HCT116 (cell line): ENCODE measurements at regions not wholly inside any gene's neighbourhood (a gene's known extent, or its start where the extent isn't known, plus 50 kb on each side); places are given as distances from the start of the nearest gene placed in this dataset.

Experiments used
- ATAC-seq: fragments of 200-7000 bp; cut with Tn5 transposase; 2 replicates; pipeline ENCODE4 v1.9.1; 2020; ENCODE audit warnings: mild to moderate bottlenecking, moderate library complexity
- BruUV-seq: library from RNA; stranded (reverse); fragments of 400-500 nt; replicated peaks from 2 replicates; lab custom pipeline; 2021; lab: Mats Ljungman, UMichigan
- CTCF ChIA-PET: fragments of 300-600 bp; sonication (Branson Sonifier 250); formaldehyde crosslinking; loops from one replicate; lab custom pipeline; 2021; ENCODE audit warnings: antibody characterized with exemption; lab: Charles Lee
- POLR2A ChIA-PET: fragments of 300-600, 350-600 bp; sonication (Branson Sonifier 250); formaldehyde crosslinking; loops from one replicate; lab custom pipeline; 2021; ENCODE audit warnings: antibody characterized with exemption; lab: Charles Lee
- RAD21 ChIA-PET, 2 experiments: fragments of 300-600 bp; sonication (Branson Sonifier 250); formaldehyde crosslinking; loops; one replicate each; lab custom pipeline; 2023; ENCODE audit warnings: low total read pairs in 2 of 2; ENCODE audit not compliant: uncharacterized antibody in 2 of 2, unreplicated experiment in 2 of 2, low non-redundant PET in 1 of 2; lab: Charles Lee
- DNase-seq: peaks from one replicate; pipeline ENCODE4 v3.0.0-alpha.2; 2010; ENCODE audit warnings: low read depth, low spot score
- H2AFZ ChIP-seq: fragments of 200-600 bp; shearing (Covaris generic), sonication (generic); 2 replicates; pipeline ENCODE4 v1.6.1; 2017; ENCODE audit warnings: low read depth, mixed run types, mixed read lengths, antibody characterized with exemption, low read length; ENCODE audit not compliant: poor library complexity, severe bottlenecking
- H3K27ac ChIP-seq: 2 replicates; pipeline ENCODE4 v1.5.1; 2012; ENCODE audit warnings: low read depth, low read length
- H3K27me3 ChIP-seq: fragments of 200-600 bp; sonication (generic); 2 replicates; pipeline ENCODE4 v1.6.1; 2016; ENCODE audit warnings: mixed run types, low read length, mixed read lengths; ENCODE audit not compliant: insufficient read depth
- H3K36me3 ChIP-seq, 2 experiments: fragments of 200-500 bp in 1 of 2; fragments of 200-600 bp in 1 of 2; sonication (Bioruptor generic) in 1 of 2; sonication (generic) in 1 of 2; 2 replicates each; pipeline versions ENCODE4 v1.5.1 to v1.6.1; 2014 to 2016; ENCODE audit warnings: low read length in 2 of 2, inconsistent platforms in 1 of 2, mixed read lengths in 1 of 2, mixed run types in 1 of 2; ENCODE audit not compliant: insufficient read depth in 2 of 2, control insufficient read depth in 1 of 2
- H3K4me1 ChIP-seq, 2 experiments: fragments of 200-600 bp in 1 of 2; sonication (generic) in 1 of 2; 2 replicates each; pipeline versions ENCODE4 v1.5.1 to v1.6.1; 2012 to 2017; ENCODE audit warnings: low read length in 2 of 2, inconsistent platforms in 1 of 2, mild to moderate bottlenecking in 1 of 2, mixed read lengths in 1 of 2, mixed run types in 1 of 2, moderate library complexity in 1 of 2; ENCODE audit not compliant: insufficient read depth in 2 of 2, control insufficient read depth in 1 of 2
- H3K4me2 ChIP-seq: fragments of 200-600 bp; sonication (generic); 2 replicates; pipeline ENCODE4 v1.6.1; 2017; ENCODE audit warnings: mixed run types, low read length, mixed read lengths
- H3K4me3 ChIP-seq, 2 experiments: fragments of 200-600 bp in 1 of 2; sonication (generic) in 1 of 2; replicated peaks in 1 of 2; 2 replicates each; pipeline ENCODE4 v1.5.1; 2011 to 2016; ENCODE audit warnings: low read length in 2 of 2, control low read depth in 1 of 2, low read depth in 1 of 2, mild to moderate bottlenecking in 1 of 2, mixed read lengths in 1 of 2, mixed run types in 1 of 2
- H3K79me2 ChIP-seq: fragments of 200-600 bp; sonication (generic); 2 replicates; pipeline ENCODE4 v1.6.1; 2017; ENCODE audit warnings: mild to moderate bottlenecking, mixed run types, low read length, moderate library complexity, mixed read lengths; ENCODE audit not compliant: insufficient read depth
- H3K9ac ChIP-seq: fragments of 200-600 bp; sonication (generic); 2 replicates; pipeline ENCODE4 v1.6.1; 2016; ENCODE audit warnings: low read length, mixed read lengths
- H3K9me2 ChIP-seq: fragments of 200-600 bp; sonication (generic), shearing (Covaris generic); 2 replicates; pipeline ENCODE4 v1.6.1; 2017; ENCODE audit warnings: mixed run types, mild to moderate bottlenecking, moderate library complexity; ENCODE audit not compliant: insufficient read depth
- H3K9me3 ChIP-seq, 2 experiments: fragments of 200-500 bp in 1 of 2; fragments of 200-600 bp in 1 of 2; sonication (Bioruptor generic) in 1 of 2; sonication (generic) in 1 of 2; 2 replicates each; pipeline ENCODE4 v1.6.1; 2014 to 2017; ENCODE audit warnings: low read length in 2 of 2, mixed read lengths in 2 of 2, inconsistent platforms in 1 of 2, low read depth in 1 of 2, mild to moderate bottlenecking in 1 of 2, mixed run types in 1 of 2, moderate library complexity in 1 of 2; ENCODE audit not compliant: control insufficient read depth in 1 of 2, insufficient read depth in 1 of 2
- H4K20me1 ChIP-seq: fragments of 200-600 bp; sonication (generic), shearing (Covaris generic); 2 replicates; pipeline ENCODE4 v1.6.1; 2017; ENCODE audit warnings: mixed run types, mild to moderate bottlenecking, moderate library complexity; ENCODE audit not compliant: insufficient read depth
- CTCF ChIP-seq, 3 experiments: fragments of 200-600 bp in 1 of 3; sonication (generic) in 1 of 3; IDR thresholded peaks in 2 of 3; conservative IDR thresholded peaks in 1 of 3; 2 replicates each; pipeline ENCODE4 v1.5.1; 2012 to 2017; ENCODE audit warnings: low read depth in 2 of 3, low read length in 2 of 3, antibody characterized with exemption in 1 of 3, borderline replicate concordance in 1 of 3, control low read depth in 1 of 3, mild to moderate bottlenecking in 1 of 3, mixed read lengths in 1 of 3, mixed run types in 1 of 3, moderate library complexity in 1 of 3; ENCODE audit not compliant: insufficient read depth in 1 of 3
- EZH2 ChIP-seq: fragments of 200-600 bp; sonication (generic); IDR thresholded peaks from 2 replicates; pipeline ENCODE4 v1.6.1; 2017; ENCODE audit warnings: antibody characterized with exemption, mixed run types
- EZH2phosphoT487 ChIP-seq: fragments of 200-600 bp; IDR thresholded peaks from 2 replicates; pipeline ENCODE4 v1.6.1; 2018; ENCODE audit warnings: antibody characterized with exemption, borderline replicate concordance
- RAD21 ChIP-seq: IDR thresholded peaks from 2 replicates; pipeline ENCODE4 v1.6.1; 2012; ENCODE audit warnings: low read depth, mild to moderate bottlenecking
- TCF7L2 ChIP-seq: IDR thresholded peaks from 2 replicates; pipeline ENCODE4 v1.7.0; 2011; ENCODE audit warnings: borderline replicate concordance, inconsistent platforms; ENCODE audit not compliant: insufficient read depth, insufficient read length; ENCODE audit errors: extremely low read depth
- intact Hi-C: fragments of 100-400 bp; cut with micrococcal nuclease; formaldehyde crosslinking; loops from 2 replicates; pipeline ENCODE4 v1.10.0; 2022

DNA sequence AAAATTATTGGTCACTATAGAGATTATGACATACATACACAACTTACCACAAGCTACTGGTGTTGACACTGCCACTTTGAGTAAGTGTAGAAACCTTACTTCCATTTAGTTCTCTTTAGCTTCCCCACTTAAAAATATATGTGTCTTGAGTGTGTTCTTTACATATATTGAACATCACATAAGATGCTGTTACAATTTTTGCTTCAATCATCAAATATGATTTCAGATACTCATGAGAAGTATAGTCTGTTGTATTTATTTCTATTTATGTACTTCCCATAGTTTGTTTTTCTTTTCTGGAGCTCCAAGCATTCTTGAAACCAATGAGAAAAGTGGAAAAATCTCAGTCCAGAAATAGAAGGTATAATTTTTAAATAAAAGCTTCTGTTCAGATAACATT, 102.7 kb upstream of the SDK1 start (continued):
- TF ChIP-seq EZH2phosphoT487 = no peak
- TF ChIP-seq EZH2 = no peak
- TF ChIP-seq CTCF (IDR thresholded peaks at IDR 0.05 in 2 of 3, conservative IDR thresholded peaks at IDR 0.05 in 1 of 3; ENCODE audit: borderline replicate concordance in 1 of 3, insufficient read depth in 1 of 3, low read depth in 2 of 3, low read length in 2 of 3) = no peak
- TF ChIP-seq, all 23 proteins: peak for 0

DNA sequence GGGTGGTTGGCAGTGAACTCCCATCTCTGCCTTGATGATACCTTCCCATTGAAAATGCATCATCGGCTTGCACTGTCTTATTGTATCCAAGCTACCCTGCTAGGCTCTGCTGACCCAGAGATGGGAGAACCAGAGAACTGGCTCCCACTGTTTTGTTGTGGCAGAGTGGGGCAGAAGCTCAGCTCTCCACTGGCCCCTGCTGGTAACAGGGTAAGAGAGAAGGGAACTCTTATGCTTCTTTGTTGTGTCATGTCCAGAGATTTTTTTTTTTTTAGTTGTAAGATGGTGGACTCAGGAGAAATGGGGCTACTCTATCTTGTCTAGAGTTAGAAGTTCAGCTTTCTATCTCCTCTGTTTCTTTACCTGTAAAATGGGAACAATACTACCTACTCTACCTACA, 100.5 kb upstream of the SDK1 start:
- Histone ChIP-seq H3K4me1 (no peaks in the 10 kb centered on the region), H3K4me2 (no peak overlapping the region), H3K79me2 (no peaks in the 10 kb centered on the region), H3K9me3 (no peaks in the 10 kb centered on the region)
- TF ChIP-seq TCF7L2 (no peak), CTCF (IDR thresholded peaks at IDR 0.05 in 2 of 3, conservative IDR thresholded peaks at IDR 0.05 in 1 of 3; ENCODE audit: borderline replicate concordance in 1 of 3, insufficient read depth in 1 of 3, low read depth in 2 of 3, low read length in 2 of 3) (peak; percentile 37 to 71 (median 58); a peak in 5 of 6 replicates), RAD21 (peak; percentile 68)
- TF ChIP-seq, all 23 proteins: peak for 2
- Histone ChIP-seq H3K4me3 (no peak overlapping the region), H3K9ac (no peak overlapping the region), H3K27ac (no peak overlapping the region), H3K27me3 (no peaks in the 10 kb centered on the region), H2AFZ (peak overlapping the region; percentile 33), H3K36me3 (no peaks in the 10 kb centered on the region), H4K20me1 (no peaks in the 10 kb centered on the region), H3K9me2 (no peaks in the 10 kb centered on the region)
- POLR2A ChIA-PET = no interaction called here
- RAD21 ChIA-PET = no interaction called here
- no TSS peak for BruUV-seq
- ATAC-seq (peak; percentile 92), DNase-seq (peak; percentile 12)
- CTCF ChIA-PET = interaction anchor here (0.7 to 1.2 kb wide), 2 partner anchors 111 to 322 kb away, joined by 3 to 6 read pairs; no protein-coding TSS in a partner anchor
- intact Hi-C loops = loop anchor here (1.0 kb wide), 1 partner anchor 313 kb away; no protein-coding TSS in a partner anchor
